ENCODE measurements at regions not wholly inside any gene's neighbourhood (a gene's known extent, or its start where the extent isn't known, plus 50 kb on each side); places are given as distances from the start of the nearest gene placed in this dataset.

DNA sequence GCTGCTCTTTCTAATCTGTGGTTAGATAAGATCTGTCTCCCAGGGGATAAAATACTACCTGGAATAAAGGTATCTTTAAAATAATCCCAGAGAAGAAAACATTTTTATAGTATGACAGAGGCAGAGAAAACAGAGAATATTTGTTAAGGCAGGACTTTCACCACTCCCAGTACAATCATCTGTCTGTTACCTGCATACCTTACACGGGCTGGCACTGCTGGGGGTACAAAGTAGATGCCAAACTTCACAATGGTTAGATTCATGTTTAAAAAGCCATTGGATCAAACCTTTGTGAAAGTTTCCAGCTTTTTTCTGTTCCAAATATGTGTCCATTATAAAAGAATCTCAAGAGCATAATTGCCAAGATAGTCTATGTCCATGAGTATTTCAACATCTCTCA lies 273.6 kb upstream of the BTG1 start:
- TF ChIP-seq CTCF (conservative IDR thresholded peaks at IDR 0.05) (no peak), EZH2 (IDR thresholded peaks at IDR 0.05; ENCODE audit: low read depth) (no peak)
